GM21786 (cell line): ENCODE measurements at regions not wholly inside any gene's neighbourhood (a gene's known extent, or its start where the extent isn't known, plus 50 kb on each side); places are given as distances from the start of the nearest gene placed in this dataset.

Experiments
- ATAC-seq: cut with Tn5 transposase; IDR thresholded peaks from one replicate; pipeline ENCODE4 v1.9.1; 2021; ENCODE audit not compliant: unreplicated experiment

- ATAC-seq, result no peak
Observed at GRCh38 chr12:3972576-3972975, 99.4 kb upstream of the PARP11 start.

GRCh38 chr12:3968523-3968922, 95.3 kb upstream of the PARP11 start:
- no peak for ATAC-seq

GRCh38 chr12:3967556-3968160, 94.5 kb upstream of the PARP11 start:
- ATAC-seq, result no peak

DNA sequence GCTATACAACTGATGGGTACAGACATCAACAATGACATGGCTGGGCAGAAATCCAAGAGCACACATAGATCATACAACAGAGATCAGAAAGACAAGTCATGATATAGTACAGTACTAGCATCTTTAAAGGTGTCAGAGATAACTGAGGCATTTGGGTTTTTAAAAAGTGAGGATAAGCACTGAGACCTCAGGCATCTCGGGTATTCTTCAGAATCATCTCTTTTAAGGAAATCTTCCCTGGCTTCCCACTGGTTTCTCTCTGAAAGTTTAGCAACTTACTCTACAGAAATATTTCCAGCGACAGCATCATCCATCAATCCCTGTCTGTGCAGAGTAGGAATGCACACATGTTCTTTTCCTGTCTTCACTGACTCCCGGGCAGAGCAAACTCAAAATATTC, 93.2 kb upstream of the PARP11 start:
- ATAC-seq, result no peak

GRCh38 chr12:3965046-3965445, 91.8 kb upstream of the PARP11 start:
- no peak for ATAC-seq

GRCh38 chr12:3964439-3964838, 91.2 kb upstream of the PARP11 start:
- no peak for ATAC-seq

- ATAC-seq, result no peak
Observed at GRCh38 chr12:3962631-3963483, 89.7 kb upstream of the PARP11 start.

- no peak for ATAC-seq
Observed at GRCh38 chr12:3961591-3961990, 88.4 kb upstream of the PARP11 start.

GRCh38 chr12:3959799-3960560, 86.8 kb upstream of the PARP11 start:
- ATAC-seq, result no peak

DNA sequence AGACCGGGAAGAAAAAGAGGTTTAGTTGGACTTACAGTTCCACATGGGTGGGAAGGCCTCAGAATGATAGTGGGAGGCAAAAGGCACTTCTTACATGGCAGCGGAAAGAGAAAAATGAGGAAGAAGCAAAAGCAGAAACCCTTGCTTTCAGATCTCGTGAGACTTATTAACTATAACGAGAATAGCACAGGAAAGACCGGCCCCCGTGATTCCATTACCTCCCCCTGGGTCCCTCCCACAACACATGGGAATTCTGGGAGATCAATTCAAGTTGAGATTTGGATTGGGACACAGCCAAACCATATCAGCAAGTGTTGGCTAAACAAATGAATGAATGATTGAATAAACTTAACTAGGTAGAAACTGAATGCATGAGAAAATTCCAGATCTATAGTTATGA, 85.3 kb upstream of the PARP11 start:
- ATAC-seq, result no peak

- no peak for ATAC-seq
Observed at GRCh38 chr12:3951380-3952135, 78.4 kb upstream of the PARP11 start.

- ATAC-seq, result no peak
Observed at GRCh38 chr12:3950714-3951320, 77.6 kb upstream of the PARP11 start.

GRCh38 chr12:3947781-3948180, 74.6 kb upstream of the PARP11 start:
- no peak for ATAC-seq

- ATAC-seq, result no peak
Observed at GRCh38 chr12:3945671-3946070, 72.5 kb upstream of the PARP11 start.

GRCh38 chr12:3944620-3945019, 71.4 kb upstream of the PARP11 start:
- no peak for ATAC-seq

- no peak for ATAC-seq
Observed at GRCh38 chr12:3938042-3938544, 64.9 kb upstream of the PARP11 start.

DNA sequence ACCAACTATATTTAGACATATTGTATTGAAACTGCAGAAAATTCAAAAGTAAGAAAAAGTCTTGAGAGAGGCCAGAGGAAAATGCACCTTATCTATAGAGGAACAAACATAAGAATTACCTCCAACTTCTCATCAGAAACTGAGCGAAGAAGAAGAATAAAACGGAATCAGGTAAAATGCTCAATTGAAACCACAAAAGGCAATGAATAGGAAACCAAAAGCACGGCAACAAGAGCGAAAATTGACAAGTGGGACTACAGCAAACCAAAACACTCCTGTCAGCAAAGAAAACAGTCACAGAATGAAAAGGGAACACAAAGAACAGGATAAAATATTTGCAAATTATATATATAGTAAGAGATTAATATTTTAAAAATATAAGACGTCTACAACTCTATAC, 61.9 kb upstream of the PARP11 start:
- no peak for ATAC-seq

DNA sequence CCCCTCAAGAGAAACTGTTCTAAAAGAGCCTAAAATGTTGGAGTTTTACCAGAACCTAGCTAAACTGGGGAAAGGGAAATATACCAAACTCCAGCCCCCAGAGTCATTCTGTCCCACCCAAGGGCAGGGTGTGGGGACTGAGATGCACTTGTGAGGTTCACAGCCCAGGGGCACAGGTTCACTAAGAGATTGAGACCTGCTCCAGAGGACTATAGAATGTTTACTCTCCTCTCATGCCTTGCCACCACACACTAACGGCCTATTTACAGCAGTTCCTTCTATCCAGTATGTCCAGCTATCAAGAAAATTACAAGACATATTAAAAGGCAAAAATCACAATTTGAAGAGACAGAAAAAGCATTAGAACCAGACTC, 60.6 kb upstream of the PARP11 start:
- no peak for ATAC-seq

DNA sequence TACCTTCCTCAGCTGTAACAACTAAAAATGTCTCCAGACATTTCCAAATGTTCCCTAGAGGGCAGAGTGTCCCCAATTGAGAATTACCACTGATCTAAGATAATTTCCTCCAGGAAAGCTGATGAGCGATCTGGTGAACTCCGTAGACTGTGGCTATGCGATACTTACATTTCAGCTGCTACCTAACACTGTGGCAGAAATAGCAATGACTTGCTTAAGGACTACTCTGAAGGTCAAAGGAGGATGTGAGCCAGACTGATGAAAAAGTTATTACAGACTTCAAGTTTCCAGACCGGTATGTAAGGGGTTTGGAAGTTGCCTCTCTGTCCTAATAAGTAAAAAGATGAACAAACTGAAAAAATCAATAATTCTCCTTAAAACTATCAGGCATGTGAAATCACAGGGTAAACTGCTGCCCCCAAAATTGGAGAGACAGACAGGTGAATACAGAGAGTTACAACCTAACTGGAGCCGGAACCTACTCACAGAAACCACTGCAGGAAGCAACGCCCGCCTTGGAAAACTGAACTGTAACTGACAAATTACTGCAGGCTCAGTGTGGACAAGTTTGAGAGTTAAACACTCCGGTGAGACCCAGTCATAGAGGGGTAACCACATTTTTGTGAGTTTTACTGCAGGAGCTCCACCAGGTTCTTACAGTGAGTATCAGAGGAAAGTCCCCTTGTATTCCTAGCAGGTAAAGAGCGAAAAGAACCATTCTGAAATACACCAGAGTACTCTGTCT, 60.0 kb upstream of the PARP11 start:
- no peak for ATAC-seq

- ATAC-seq, result no peak
Observed at GRCh38 chr12:3931776-3932175, 58.6 kb upstream of the PARP11 start.
